GM18499 (cell line): ENCODE measurements at regions not wholly inside any gene's neighbourhood (a gene's known extent, or its start where the extent isn't known, plus 50 kb on each side); places are given as distances from the start of the nearest gene placed in this dataset.

Experiments used
- ATAC-seq: cut with Tn5 transposase; IDR thresholded peaks from one replicate; pipeline ENCODE4 v1.9.1; 2021; ENCODE audit warnings: moderate number of reproducible peaks; ENCODE audit not compliant: insufficient read depth, unreplicated experiment

DNA sequence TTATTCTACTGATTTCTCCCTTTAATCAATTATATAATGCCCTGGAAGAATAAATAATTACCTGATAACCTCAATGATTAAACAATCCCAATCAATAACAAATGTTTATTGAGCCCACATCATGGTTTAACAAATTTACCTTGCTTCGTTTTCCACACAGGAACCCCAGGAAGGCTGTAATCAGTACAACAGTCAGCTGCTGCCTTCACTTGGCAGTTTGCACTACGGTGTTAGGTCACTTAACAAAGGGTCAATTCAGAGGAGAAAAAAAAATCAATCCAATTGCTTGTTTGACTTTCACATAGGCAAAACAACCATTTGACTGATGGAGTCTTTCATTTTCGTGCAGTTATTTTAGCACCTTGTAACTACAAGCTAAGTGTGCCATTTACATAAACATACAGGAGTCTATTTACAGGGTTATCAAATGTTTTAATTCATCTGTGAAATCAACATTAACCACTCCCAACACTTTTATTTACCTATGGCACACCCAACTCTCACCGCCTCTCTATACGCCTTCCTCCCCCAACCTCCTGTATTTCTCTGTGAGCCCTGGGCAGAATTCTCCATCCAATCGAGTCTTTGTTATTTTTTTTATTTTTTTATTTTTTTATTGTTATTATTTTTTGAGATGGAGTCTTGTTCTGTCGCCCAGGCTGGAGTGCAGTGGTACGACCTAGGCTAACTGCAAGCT, 140.4 kb upstream of the TAB2 start:
- ATAC-seq: no peak

DNA sequence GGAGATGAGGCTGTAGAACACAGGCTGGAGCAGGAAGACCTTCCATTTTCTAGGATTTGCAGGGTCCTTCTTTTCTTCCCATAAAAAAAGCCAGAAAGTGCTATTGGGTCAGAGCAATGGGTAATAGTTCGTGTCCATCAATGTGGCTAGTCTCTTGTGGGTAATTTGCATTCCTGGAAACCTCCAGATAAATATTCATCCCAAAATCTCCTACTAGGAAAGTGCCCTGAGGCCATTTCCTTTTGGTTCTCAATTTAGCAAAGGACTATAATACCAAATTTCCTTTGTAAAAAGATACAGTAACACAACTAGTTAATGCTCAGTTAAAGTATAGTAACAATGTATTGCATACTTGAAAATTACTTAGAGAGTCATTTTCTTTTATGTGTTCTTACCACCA, 138.1 kb upstream of the TAB2 start:
- ATAC-seq: no peak

DNA sequence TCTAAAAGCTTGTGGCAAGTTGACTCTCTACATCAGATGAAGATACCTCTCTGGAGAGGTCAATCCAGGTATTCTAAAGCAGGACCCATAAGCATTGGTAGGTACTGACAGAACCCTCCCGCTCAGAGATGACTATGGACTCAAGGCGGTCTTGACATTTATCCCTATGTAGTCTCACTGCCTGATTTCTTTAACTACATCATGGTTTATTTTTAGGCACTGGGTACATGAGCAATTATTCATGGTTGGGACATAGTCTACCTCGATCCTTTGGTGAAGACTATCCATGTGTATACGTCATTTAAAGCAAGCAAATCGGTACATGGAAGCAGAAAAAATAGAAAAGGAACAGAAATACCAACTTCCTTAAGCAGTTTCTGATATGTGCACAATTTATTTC, 136.2 kb upstream of the TAB2 start:
- no peak for ATAC-seq

- no peak for ATAC-seq
Observed at GRCh38 chr6:149182262-149182661, 135.2 kb upstream of the TAB2 start.

- ATAC-seq: no peak
Observed at GRCh38 chr6:149184523-149184922, 133.0 kb upstream of the TAB2 start.

DNA sequence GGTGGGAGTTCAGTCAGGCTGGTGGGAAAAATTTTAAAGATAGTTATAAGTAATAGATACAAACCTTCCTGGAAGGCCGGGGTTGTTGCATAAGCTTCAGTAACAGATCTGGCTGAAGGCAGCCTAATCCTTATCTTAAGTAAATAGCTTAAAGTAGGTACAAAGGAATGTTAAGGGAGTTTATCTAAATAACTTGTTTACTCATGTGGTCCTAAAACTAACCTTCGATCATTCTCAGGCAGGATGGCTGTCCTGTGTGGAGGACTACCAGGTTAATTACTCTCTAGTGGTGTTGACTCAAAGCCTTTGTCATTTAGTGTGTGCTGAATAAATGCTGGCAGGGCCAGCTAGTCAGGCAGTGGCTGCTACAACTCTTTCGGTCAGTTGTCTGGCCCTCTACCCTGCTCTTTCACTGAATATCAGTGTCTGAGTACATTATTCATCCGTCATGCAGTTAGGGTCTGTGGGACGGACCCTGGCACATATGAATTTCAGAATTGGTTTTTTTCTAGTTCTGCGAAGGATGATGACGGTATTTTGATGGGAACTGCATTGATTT, 131.6 kb upstream of the TAB2 start:
- no peak for ATAC-seq

DNA sequence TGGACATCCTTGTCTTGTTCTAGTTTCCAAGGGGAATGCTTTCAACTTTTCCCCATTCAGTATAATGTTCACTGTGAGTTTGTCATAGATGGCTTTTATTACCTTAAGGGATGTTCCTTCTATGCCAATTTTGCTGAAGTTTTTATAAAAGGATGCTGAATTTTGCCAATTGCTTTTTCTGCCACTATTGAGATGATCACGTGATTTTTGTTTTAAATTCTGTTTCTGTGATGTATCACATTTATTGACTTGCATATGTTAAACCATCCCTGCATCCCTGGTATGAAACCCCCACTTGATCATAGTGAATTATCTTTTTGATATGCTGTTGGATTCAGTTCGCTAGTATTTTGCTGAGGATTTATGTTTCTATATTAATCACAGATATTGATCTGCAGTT, 130.6 kb upstream of the TAB2 start:
- no peak for ATAC-seq

- ATAC-seq: no peak
Observed at GRCh38 chr6:149190224-149190831, 127.2 kb upstream of the TAB2 start.

DNA sequence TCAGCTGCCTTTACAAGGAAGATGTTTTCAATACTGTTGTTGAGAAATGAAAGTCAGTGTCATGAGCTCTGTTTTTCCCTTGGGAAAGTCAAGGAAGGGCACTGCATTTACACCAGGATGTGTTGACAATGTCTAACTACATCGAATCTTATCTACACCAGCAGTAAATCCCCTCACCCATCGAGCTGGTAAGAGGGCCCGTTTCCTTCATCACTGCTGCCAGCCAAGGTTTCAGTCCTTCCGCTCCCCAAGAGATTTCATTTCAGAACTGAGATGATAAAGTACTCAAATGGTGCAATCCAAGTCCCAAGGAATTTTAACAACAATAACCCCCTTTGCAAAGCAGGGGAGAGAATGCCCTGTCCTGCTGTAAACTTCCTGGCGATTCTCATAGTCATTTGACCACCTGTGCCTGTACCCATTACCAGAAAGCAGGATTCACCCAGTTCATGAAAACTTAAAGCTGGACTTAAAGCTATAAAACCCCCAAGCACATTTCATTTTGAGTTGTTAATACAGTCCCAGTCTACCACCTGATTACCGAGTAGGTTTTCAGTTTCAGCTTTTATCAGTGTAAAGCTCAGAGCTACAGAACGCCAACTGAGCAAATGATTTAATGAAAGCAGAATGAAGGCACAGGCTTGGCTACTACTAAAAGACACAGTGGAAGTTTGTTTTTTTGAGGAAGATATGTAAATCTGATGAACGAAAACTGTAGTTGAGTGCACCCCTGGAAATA, 122.5 kb upstream of the TAB2 start:
- no peak for ATAC-seq

- no peak for ATAC-seq
Observed at GRCh38 chr6:149196091-149196490, 121.4 kb upstream of the TAB2 start.

DNA sequence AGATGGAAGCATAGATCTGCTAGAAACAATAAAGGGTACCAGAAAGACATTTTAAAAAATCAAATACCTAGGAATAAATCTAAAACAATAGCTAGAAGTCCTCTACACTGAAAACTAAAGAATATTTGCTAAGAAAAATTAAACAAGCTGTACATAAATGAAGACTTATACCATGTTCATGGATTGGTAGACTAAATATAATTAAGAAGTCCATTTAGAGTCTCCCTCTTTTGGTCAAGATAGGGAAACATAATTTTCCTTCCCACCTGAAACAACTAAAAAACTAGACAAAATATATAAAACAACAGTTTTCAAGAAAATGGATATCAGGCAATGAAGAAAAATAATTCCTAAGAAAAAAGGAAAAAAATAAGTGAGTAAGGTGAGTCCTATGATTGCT, 120.0 kb upstream of the TAB2 start:
- ATAC-seq: no peak

GRCh38 chr6:149198265-149198664, 119.2 kb upstream of the TAB2 start:
- ATAC-seq: no peak

- ATAC-seq: no peak
Observed at GRCh38 chr6:149200282-149200945, 117.1 kb upstream of the TAB2 start.

GRCh38 chr6:149201068-149201655, 116.3 kb upstream of the TAB2 start:
- no peak for ATAC-seq

DNA sequence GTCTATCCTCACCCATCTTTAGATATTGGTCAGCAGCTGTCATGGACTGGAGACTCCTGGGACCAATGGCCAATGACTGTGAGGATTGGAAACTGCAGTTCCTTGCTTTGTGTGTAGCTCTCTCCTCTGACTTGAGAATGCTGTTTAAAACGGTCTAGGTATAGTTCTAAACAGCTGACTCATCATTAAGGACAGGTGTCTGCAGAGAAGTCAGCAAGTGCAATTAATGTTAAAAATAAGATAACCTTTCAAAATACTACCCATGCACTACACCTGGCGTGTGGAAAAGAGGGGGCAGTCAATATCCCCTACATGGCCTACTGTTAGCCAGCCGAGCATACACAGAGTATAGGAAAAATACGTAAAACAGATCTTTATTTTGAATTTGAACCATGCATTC, 115.4 kb upstream of the TAB2 start:
- ATAC-seq: no peak

DNA sequence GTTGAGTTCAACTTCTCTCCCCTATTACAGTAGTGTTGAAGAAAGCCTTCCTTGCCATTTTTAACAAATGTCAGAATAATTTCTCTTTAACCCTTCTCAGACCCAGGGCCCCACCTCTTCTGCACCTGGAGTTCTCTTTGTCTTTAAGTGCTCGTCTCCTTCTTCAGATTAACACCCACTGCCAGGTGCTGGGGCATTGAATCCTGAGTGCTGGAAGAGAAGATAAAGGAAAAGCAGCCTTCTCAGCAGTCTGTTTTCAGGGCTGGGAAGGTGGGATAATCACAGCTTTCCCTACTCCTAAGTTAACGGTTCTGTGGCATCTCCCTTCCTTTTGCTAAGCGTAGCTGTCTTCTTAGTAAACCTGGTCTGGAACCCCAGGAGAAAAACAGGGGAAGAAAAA, 114.6 kb upstream of the TAB2 start:
- no peak for ATAC-seq

DNA sequence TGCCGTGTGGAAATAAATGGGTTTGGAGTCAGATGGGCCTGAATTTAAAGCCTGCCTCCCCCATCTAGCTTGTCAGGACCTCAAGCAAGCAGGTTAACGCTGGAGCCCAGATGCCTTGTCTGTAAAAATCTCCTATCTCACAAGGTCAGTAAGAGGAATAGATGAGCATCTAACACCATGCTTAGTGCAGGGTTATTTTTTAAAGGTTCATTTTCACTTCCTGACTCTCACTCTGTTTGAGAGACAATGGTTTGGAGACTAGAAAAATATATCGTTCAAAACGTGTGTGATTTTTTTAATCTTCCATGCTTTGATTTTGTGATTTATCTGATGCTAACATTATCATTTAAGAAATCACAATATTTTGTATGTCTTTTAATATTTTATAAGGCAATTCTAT, 114.0 kb upstream of the TAB2 start:
- no peak for ATAC-seq

DNA sequence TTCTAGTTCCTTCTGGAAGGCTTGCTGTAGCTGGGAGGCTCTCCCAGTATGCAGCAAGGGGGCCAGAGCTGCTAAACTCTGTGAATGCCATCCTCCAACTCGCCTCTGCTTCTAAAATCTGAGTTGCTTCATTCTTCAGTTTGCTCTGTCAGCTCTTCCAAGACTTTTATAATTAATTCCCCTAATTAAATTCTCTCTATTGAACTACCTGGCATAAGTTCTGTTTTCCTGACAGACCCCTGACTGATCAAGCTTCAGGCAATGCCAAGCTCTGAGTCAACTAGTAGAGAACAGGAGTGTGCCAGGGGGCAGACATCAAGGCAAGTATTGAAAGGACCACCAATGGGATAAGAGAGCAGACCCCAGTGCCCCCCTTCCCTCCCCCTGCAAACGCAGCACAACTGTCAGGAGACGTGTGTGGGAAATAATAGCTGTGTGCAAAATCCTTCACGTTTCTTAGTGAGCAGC, 109.3 kb upstream of the TAB2 start:
- ATAC-seq: no peak

- ATAC-seq: no peak
Observed at GRCh38 chr6:149209871-149210775, 107.4 kb upstream of the TAB2 start.
